Endothelial cell of hepatic sinusoid (primary cell): ENCODE measurements at regions not wholly inside any gene's neighbourhood (a gene's known extent, or its start where the extent isn't known, plus 50 kb on each side); places are given as distances from the start of the nearest gene placed in this dataset.

ENCODE experiments used
- in situ Hi-C: cut with HindIII; loops from 2 replicates; pipeline ENCODE4 v1.10.0; 2017; ENCODE audit warnings: low sequenced_read_pairs

DNA sequence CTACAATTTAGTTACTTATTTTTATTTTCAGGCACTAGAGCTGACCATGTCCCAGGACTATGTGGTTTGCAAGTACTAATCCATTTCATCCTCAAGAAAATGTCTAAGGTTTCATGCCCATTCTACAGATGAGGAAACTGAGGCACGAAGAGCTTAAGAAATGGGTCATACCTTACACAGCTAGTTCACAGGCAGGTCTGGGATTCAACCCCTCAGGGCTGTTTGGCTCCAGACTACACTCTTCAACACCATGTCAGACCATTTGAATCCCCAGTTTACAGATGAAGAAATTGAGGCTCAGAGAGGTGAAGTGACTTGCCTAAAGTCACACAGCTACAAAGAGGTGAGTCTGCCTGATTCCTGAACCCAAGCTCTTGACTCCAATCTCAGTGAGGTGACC lies 144.1 kb downstream of the MIAT start:
- in situ Hi-C loops = loop anchor here (5.0 kb wide), 1 partner anchor 69 kb away; no protein-coding TSS in a partner anchor

GRCh38 chr22:26804315-26804714 lies 146.9 kb downstream of the MIAT start:
- in situ Hi-C loops = loop anchor here (5.0 kb wide), 1 partner anchor 72 kb away; no protein-coding TSS in a partner anchor

DNA sequence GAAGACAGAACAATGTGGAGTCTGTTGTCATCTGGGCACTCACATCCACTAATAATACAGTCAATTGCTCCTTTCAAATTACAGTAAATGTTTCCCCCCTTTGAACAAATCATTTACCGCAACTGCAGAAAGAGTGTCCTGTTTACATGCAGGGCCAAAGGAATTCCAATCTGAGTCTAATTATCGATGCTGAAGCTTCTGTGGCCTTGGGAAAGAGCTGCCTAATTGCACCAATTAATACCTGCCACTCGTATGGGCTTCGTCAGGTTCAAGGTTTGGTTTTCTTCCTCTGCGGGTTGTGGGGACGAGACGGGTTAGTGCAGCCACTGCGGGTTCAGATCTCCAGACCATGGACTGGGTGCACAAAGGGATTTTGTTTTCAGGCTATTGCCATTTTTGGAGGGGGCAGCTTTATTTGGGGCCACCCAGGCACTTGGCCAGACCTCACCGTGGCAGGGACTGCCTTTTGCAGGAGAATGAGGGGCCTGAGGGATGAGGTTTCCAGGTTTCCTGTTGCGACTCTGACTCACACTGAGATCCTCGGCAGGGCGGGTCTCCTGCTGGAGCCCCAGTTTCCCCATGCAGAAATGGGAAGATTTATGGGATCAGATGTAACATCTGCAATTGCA lies 147.6 kb downstream of the MIAT start:
- in situ Hi-C loops = loop anchor here (5.0 kb wide), 1 partner anchor 73 kb away; no protein-coding TSS in a partner anchor

- in situ Hi-C loops = no loop called here
Observed at GRCh38 chr22:26806445-26807175, 149.2 kb downstream of the MIAT start.

DNA sequence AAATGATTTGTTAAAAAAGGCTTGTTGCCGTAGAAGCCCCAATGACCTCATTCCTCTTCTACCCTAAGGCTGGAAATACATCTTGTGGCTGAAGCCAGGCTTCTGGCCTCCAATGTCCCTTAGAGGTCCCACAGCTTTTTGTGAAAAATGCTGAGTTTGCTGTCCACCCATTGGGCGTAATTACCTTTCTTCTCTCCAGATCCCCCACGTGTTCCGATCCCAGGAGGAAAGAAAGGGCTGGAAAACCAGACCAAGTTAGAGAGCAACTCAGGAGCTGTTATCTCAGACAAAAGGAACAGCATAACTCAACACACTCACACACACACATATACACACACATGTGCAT lies 154.2 kb downstream of the MIAT start:
- in situ Hi-C loops = no loop called here

- in situ Hi-C loops = no loop called here
Observed at GRCh38 chr22:26812731-26813130, 155.3 kb downstream of the MIAT start.

- in situ Hi-C loops = no loop called here
Observed at GRCh38 chr22:26816726-26817125, 159.3 kb downstream of the MIAT start.

- in situ Hi-C loops = no loop called here
Observed at GRCh38 chr22:26817926-26818325, 160.5 kb downstream of the MIAT start.

DNA sequence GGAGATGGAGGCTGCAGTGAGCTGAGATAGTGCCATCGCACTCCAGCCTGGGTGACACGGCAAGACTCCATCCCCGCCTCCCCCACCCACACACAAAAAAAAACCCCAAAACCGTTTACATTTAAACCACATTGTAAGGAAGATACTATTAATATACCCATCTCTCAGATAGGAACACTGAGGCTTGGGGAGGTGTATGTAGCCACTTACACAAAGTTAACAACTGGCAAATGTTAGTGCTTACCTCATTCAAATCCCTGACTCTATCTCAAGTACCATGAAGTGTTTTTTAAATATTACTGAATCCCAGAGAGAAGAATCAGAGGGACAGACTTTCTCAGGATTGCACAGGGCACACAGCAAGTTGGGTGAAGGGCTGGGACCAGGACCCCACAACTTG lies 164.5 kb downstream of the MIAT start:
- in situ Hi-C loops = loop anchor here (10.0 kb wide), 1 partner anchor 137 kb away; no protein-coding TSS in a partner anchor

DNA sequence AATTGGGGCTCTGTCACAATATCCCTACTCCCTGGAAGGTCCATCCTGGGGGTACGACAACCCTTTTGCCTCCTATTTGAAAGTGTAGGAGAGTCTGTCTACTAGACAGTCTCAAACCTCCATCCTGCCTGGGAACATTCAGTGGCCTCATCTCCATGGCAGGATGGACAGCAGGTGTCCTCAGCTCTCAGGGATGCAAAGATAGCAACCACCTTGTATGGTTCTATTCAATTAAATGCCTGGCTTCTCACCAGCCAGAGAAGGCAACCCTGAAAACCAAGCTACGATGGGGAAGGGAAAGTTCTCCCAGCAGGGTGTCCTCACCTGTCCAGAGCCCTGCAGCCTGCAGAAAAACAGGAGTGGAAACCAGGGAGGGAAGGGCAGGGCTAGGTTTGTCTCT lies 164.9 kb downstream of the MIAT start:
- in situ Hi-C loops = loop anchor here (10.0 kb wide), 1 partner anchor 138 kb away; no protein-coding TSS in a partner anchor

DNA sequence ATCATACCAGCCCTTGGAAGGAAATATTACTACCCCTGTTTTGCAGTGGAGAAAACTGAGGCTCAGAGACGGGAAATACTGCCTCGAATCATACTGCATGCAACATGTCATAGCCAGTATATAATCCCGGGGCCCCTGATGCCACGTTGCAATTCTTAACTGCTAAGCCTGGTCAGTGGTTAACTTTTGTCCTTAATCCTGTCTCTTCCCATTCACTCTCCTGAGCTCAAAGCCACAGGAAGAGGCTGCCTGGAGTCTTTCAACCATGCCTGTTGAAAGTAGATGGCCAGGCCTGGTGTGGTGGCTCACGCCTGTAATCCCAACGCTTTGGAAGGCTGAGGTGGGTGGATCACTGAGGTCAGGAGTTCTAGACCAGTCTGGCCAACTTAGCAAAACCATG lies 166.6 kb downstream of the MIAT start:
- in situ Hi-C loops = loop anchor here (10.0 kb wide), 1 partner anchor 139 kb away; no protein-coding TSS in a partner anchor

DNA sequence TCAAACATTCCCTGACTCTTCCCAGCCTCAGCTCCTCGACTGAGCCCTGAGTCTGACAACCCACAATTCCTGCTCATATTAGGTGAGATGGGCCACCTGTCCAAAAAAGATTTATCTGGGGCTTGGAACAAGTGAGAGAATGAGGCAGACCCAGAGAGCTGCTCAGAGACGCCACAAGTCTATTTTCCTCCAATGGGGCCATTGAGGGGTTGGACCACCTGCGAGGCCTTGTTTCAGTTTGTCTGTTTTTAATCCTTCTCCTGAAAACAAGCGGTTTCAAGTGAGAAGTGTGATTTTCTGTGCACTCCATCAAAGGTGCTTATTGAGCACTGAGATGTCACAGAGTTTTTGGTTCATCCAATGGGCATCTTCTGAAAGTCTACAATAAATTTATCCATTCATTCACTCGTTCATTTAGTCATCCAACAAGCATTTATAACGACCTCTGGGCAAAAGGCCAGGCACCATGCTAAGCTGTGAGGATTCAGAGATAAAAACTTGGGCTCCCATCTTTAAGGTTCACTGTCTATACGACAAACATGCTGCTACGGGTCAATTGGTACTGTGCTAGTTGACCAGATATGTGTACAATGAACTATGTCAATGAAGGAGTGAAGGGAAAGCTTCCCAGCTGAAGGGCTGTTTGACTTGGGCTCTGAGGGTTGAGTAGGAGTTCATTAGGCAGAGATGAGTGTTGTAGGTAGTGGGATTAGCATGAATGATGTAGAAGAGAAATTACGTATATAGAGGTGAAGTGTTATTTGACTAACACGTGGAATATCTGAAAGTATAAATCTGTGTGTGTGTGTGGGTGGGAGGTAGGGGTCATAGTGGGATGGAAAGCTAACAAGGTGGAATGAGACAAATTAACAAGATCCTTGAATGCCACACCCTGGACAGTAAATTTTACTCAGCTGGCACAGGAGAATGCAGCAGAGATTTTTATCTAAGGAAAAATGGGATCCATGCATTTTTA lies 168.9 kb downstream of the MIAT start:
- in situ Hi-C loops = loop anchor here (10.0 kb wide), 1 partner anchor 141 kb away; no protein-coding TSS in a partner anchor

- in situ Hi-C loops = loop anchor here (10.0 kb wide), 1 partner anchor 143 kb away; no protein-coding TSS in a partner anchor
Observed at GRCh38 chr22:26827611-26828010, 170.2 kb downstream of the MIAT start.

DNA sequence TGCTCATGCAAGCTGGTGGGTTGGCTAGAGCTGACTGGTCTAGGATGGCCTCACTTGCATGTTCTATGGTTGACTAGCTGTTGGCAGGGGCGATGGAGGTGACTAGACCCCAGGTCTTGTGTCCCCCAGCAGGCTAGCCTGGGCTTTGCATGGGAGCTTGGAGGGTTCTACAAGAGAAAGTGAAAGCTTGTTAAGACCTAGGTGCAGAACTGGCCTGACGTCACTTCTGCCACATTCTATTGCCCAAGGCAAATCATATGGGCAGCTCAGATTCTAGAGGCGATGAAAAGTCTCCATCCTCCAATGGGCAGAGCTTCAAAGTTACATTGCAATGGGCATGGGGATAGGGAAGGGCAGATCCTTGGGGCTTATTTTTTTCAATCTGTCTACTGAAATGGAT lies 170.9 kb downstream of the MIAT start:
- in situ Hi-C loops = loop anchor here (10.0 kb wide), 1 partner anchor 144 kb away; no protein-coding TSS in a partner anchor

DNA sequence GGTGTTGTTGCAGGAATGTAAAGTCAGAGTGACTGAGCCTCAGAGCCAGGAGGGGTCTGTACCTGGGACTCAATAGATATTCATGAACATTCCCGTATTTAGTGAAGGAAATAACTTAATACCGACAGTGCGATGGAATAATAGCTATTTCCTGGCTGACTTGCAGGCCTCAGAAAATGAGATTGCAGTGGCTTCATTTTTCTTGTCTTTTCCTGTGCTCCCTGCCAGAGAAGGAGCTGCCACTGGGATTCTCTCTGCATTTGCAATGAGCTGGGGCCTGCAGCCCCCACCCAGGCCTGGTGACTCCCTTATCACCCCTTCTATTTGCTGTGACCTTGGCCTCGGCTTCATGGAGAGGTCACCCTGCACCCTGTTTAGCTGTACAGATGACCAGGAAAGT lies 173.4 kb downstream of the MIAT start:
- in situ Hi-C loops = no loop called here

DNA sequence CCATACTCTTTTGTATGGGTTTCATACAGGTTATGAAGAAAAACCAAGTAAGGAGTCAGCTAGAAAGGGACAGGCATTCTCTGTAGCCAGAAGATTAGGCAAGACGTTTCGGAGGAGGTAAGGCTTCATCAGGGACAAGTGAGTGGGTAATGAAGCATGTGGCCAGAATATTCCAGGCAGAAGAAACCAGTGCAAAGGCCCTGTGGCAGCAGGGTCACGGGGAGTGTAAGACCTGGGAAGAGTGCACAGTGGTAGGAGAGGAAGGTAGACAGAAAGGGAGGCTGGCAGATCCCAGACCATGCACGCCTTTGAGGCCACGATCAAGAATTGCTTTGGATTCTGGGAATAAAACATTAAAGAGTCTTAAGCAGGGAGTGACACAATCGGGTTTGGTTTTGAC lies 177.6 kb downstream of the MIAT start:
- in situ Hi-C loops = no loop called here

GRCh38 chr22:26835929-26836528 lies 178.6 kb downstream of the MIAT start:
- in situ Hi-C loops = no loop called here

- in situ Hi-C loops = no loop called here
Observed at GRCh38 chr22:26837784-26838470, 180.5 kb downstream of the MIAT start.

- in situ Hi-C loops = no loop called here
Observed at GRCh38 chr22:26838471-26838825, 181.1 kb downstream of the MIAT start.

- in situ Hi-C loops = no loop called here
Observed at GRCh38 chr22:26839216-26839615, 181.8 kb downstream of the MIAT start.
